ENCODE measurements at regions not wholly inside any gene's neighbourhood (a gene's known extent, or its start where the extent isn't known, plus 50 kb on each side); places are given as distances from the start of the nearest gene placed in this dataset.

DNA sequence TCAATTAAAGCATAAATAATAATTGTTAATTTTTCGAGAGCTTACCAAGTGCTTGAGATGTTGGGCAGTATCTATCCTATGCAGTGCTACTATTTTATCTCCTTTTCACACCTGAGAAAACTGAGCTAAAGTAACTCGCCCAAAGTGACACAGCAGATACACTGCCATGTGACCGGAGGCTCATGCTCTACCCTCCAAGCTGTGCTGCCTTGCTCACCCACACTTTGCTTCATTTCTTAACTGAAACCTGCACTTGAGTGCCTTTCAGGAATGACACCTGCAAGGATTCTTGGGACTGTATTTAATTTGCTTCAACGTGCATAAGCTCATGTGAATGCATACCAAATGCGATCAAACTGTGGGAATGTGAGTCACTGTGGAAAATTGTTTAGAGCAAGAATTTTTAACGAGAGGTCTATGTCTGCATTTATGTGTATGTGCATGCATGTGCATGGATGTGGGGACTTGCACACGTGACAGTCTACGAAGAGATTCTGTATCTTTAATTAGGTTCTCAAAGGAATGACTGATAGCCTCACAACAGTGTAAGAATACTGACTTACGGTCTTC lies 119.2 kb downstream of the ADCYAP1R1 start:
- DNase-seq: no peak

Data from SW 1271 (cell line).